ENCODE measurements at regions not wholly inside any gene's neighbourhood (a gene's known extent, or its start where the extent isn't known, plus 50 kb on each side); places are given as distances from the start of the nearest gene placed in this dataset.

DNA sequence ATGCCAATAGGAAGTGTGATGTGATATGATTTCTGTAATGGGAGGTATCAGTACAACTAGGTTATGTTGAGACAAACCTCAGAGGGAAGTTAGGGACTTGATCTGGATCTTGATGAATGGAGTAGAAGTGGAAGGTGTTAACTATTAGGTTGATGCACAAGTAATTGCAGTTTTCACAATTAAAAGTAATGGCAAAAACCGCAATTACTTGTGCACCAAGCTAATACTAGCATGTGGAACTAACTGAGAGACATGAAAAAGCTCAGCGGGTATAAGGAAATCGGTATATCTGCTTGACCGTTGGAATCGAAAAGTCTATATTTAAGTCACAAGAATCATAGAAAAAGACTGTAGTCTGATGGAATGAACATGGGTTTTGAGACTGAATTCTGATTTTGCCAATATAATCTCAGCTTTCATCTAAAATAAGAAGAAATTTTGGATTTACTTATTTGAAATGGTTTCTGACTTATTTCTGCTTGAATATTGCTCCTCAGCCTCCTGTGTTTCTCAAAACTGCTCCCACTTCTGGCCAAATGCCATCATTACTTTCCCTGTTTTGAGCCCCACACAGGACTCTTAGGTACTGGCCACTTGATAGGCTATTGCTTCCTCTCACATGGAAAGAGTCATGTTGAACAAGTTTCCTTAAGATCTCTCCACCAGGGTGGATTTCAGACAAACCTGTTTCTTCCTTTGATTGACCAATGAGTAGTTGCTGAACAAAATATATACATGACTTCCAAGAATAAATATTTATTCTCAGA is 271.5 kb upstream of the COL8A1 start:
- TF ChIP-seq, protein P1, sequence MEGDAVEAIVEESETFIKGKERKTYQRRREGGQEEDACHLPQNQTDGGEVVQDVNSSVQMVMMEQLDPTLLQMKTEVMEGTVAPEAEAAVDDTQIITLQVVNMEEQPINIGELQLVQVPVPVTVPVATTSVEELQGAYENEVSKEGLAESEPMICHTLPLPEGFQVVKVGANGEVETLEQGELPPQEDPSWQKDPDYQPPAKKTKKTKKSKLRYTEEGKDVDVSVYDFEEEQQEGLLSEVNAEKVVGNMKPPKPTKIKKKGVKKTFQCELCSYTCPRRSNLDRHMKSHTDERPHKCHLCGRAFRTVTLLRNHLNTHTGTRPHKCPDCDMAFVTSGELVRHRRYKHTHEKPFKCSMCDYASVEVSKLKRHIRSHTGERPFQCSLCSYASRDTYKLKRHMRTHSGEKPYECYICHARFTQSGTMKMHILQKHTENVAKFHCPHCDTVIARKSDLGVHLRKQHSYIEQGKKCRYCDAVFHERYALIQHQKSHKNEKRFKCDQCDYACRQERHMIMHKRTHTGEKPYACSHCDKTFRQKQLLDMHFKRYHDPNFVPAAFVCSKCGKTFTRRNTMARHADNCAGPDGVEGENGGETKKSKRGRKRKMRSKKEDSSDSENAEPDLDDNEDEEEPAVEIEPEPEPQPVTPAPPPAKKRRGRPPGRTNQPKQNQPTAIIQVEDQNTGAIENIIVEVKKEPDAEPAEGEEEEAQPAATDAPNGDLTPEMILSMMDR (IDR thresholded peaks at IDR 0.05), result no peak
- TF ChIP-seq POLR2A (IDR thresholded peaks at IDR 0.05), result no peak
